ENCODE measurements at regions not wholly inside any gene's neighbourhood (a gene's known extent, or its start where the extent isn't known, plus 50 kb on each side); places are given as distances from the start of the nearest gene placed in this dataset.

- DNase-seq: no peak
- no peaks in the 10 kb centered on the region for H3K36me3 ChIP-seq (replicated peaks; ENCODE audit: control insufficient read depth, insufficient read depth, low read length)
- H3K4me3 ChIP-seq (ENCODE audit: insufficient read depth, low read depth, low read length): no peak overlapping the region
- H3K27me3 ChIP-seq (ENCODE audit: control insufficient read depth, insufficient read depth, low read length): no peaks in the 10 kb centered on the region
These were observed 160.6 kb upstream of the DOK6 start for GRCh38 chr18:69239849-69240674.

GRCh38 chr18:69246027-69246426 lies 154.7 kb upstream of the DOK6 start:
- H3K27me3 ChIP-seq (ENCODE audit: control insufficient read depth, insufficient read depth, low read length): no peaks in the 10 kb centered on the region
- H3K36me3 ChIP-seq (replicated peaks; ENCODE audit: control insufficient read depth, insufficient read depth, low read length): no peaks in the 10 kb centered on the region
- DNase-seq: no peak
- H3K4me3 ChIP-seq (ENCODE audit: insufficient read depth, low read depth, low read length): no peak overlapping the region

GRCh38 chr18:69250305-69251151 lies 150.2 kb upstream of the DOK6 start:
- DNase-seq: no peak
- no peaks in the 10 kb centered on the region for H3K27me3 ChIP-seq (ENCODE audit: control insufficient read depth, insufficient read depth, low read length)
- no peak overlapping the region for H3K4me3 ChIP-seq (ENCODE audit: insufficient read depth, low read depth, low read length)
- H3K36me3 ChIP-seq (replicated peaks; ENCODE audit: control insufficient read depth, insufficient read depth, low read length): no peaks in the 10 kb centered on the region

GRCh38 chr18:69257861-69258458 lies 142.7 kb upstream of the DOK6 start:
- no peak for DNase-seq
- no peaks in the 10 kb centered on the region for H3K36me3 ChIP-seq (replicated peaks; ENCODE audit: control insufficient read depth, insufficient read depth, low read length)
- H3K4me3 ChIP-seq (ENCODE audit: insufficient read depth, low read depth, low read length): no peak overlapping the region
- no peaks in the 10 kb centered on the region for H3K27me3 ChIP-seq (ENCODE audit: control insufficient read depth, insufficient read depth, low read length)

- H3K4me3 ChIP-seq (ENCODE audit: insufficient read depth, low read depth, low read length): no peak overlapping the region
- DNase-seq: no peak
- H3K27me3 ChIP-seq (ENCODE audit: control insufficient read depth, insufficient read depth, low read length): no peaks in the 10 kb centered on the region
- H3K36me3 ChIP-seq (replicated peaks; ENCODE audit: control insufficient read depth, insufficient read depth, low read length): no peaks in the 10 kb centered on the region
These were observed 141.4 kb upstream of the DOK6 start for GRCh38 chr18:69259282-69259681.

GRCh38 chr18:69261406-69261805 lies 139.3 kb upstream of the DOK6 start:
- Histone ChIP-seq H3K27me3 (ENCODE audit: control insufficient read depth, insufficient read depth, low read length) (no peaks in the 10 kb centered on the region), H3K4me3 (ENCODE audit: insufficient read depth, low read depth, low read length) (no peak overlapping the region), H3K36me3 (replicated peaks; ENCODE audit: control insufficient read depth, insufficient read depth, low read length) (no peaks in the 10 kb centered on the region)
- no peak for DNase-seq

- Histone ChIP-seq H3K27me3 (ENCODE audit: control insufficient read depth, insufficient read depth, low read length) (no peaks in the 10 kb centered on the region), H3K36me3 (replicated peaks; ENCODE audit: control insufficient read depth, insufficient read depth, low read length) (no peaks in the 10 kb centered on the region), H3K4me3 (ENCODE audit: insufficient read depth, low read depth, low read length) (no peak overlapping the region)
- no peak for DNase-seq
These were observed 135.0 kb upstream of the DOK6 start for GRCh38 chr18:69265656-69266055.

GRCh38 chr18:69267895-69268294 lies 132.8 kb upstream of the DOK6 start:
- Histone ChIP-seq H3K4me3 (ENCODE audit: insufficient read depth, low read depth, low read length) (no peak overlapping the region), H3K36me3 (replicated peaks; ENCODE audit: control insufficient read depth, insufficient read depth, low read length) (no peaks in the 10 kb centered on the region), H3K27me3 (ENCODE audit: control insufficient read depth, insufficient read depth, low read length) (no peaks in the 10 kb centered on the region)
- no peak for DNase-seq

GRCh38 chr18:69282371-69282770 lies 118.3 kb upstream of the DOK6 start:
- DNase-seq: no peak
- Histone ChIP-seq H3K4me3 (ENCODE audit: insufficient read depth, low read depth, low read length) (no peak overlapping the region), H3K36me3 (replicated peaks; ENCODE audit: control insufficient read depth, insufficient read depth, low read length) (no peaks in the 10 kb centered on the region), H3K27me3 (ENCODE audit: control insufficient read depth, insufficient read depth, low read length) (no peaks in the 10 kb centered on the region)

GRCh38 chr18:69291044-69291443 lies 109.6 kb upstream of the DOK6 start:
- H3K36me3 ChIP-seq (replicated peaks; ENCODE audit: control insufficient read depth, insufficient read depth, low read length): no peaks in the 10 kb centered on the region
- H3K4me3 ChIP-seq (ENCODE audit: insufficient read depth, low read depth, low read length): no peak overlapping the region
- DNase-seq: no peak
- H3K27me3 ChIP-seq (ENCODE audit: control insufficient read depth, insufficient read depth, low read length): no peaks in the 10 kb centered on the region; the same call in 1 of the 2 replicates

- DNase-seq: no peak
- Histone ChIP-seq H3K36me3 (replicated peaks; ENCODE audit: control insufficient read depth, insufficient read depth, low read length) (no peaks in the 10 kb centered on the region), H3K4me3 (ENCODE audit: insufficient read depth, low read depth, low read length) (no peak overlapping the region), H3K27me3 (ENCODE audit: control insufficient read depth, insufficient read depth, low read length) (no peaks in the 10 kb centered on the region; the same call in 1 of the 2 replicates)
These were observed 108.9 kb upstream of the DOK6 start for GRCh38 chr18:69291755-69292154.

GRCh38 chr18:69300185-69300584 lies 100.5 kb upstream of the DOK6 start:
- Histone ChIP-seq H3K4me3 (ENCODE audit: insufficient read depth, low read depth, low read length) (no peak overlapping the region), H3K36me3 (replicated peaks; ENCODE audit: control insufficient read depth, insufficient read depth, low read length) (no peaks in the 10 kb centered on the region), H3K27me3 (ENCODE audit: control insufficient read depth, insufficient read depth, low read length) (no peaks in the 10 kb centered on the region)
- no peak for DNase-seq

- no peak overlapping the region for H3K4me3 ChIP-seq (ENCODE audit: insufficient read depth, low read depth, low read length)
These were observed 92.1 kb upstream of the DOK6 start for GRCh38 chr18:69308619-69309018.

GRCh38 chr18:69326094-69326493 lies 74.6 kb upstream of the DOK6 start:
- no peak overlapping the region for H3K4me3 ChIP-seq (ENCODE audit: insufficient read depth, low read depth, low read length)
- H3K27me3 ChIP-seq (ENCODE audit: control insufficient read depth, insufficient read depth, low read length): no peaks in the 10 kb centered on the region
- H3K36me3 ChIP-seq (replicated peaks; ENCODE audit: control insufficient read depth, insufficient read depth, low read length): no peaks in the 10 kb centered on the region
- no peak for DNase-seq

More at GRCh38 chr18:69308619-69309018, 92.1 kb upstream of the DOK6 start:
- Histone ChIP-seq H3K36me3 (replicated peaks; ENCODE audit: control insufficient read depth, insufficient read depth, low read length) (no peaks in the 10 kb centered on the region), H3K27me3 (ENCODE audit: control insufficient read depth, insufficient read depth, low read length) (no peaks in the 10 kb centered on the region)
- no peak for DNase-seq

- Histone ChIP-seq H3K36me3 (replicated peaks; ENCODE audit: control insufficient read depth, insufficient read depth, low read length) (no peaks in the 10 kb centered on the region), H3K27me3 (ENCODE audit: control insufficient read depth, insufficient read depth, low read length) (no peaks in the 10 kb centered on the region), H3K4me3 (ENCODE audit: insufficient read depth, low read depth, low read length) (no peak overlapping the region)
- no peak for DNase-seq
These were observed 72.6 kb upstream of the DOK6 start for GRCh38 chr18:69328086-69328485.
